DMS53 treated with DMSO at 0.1 percent for 48 hours (cell line): ENCODE measurements at regions not wholly inside any gene's neighbourhood (a gene's known extent, or its start where the extent isn't known, plus 50 kb on each side); places are given as distances from the start of the nearest gene placed in this dataset.

Source experiments
- DNase-seq: peaks from one replicate; lab custom pipeline; 2025; ENCODE audit not compliant: unreplicated experiment; lab: John Stamatoyannopoulos, UW

DNA sequence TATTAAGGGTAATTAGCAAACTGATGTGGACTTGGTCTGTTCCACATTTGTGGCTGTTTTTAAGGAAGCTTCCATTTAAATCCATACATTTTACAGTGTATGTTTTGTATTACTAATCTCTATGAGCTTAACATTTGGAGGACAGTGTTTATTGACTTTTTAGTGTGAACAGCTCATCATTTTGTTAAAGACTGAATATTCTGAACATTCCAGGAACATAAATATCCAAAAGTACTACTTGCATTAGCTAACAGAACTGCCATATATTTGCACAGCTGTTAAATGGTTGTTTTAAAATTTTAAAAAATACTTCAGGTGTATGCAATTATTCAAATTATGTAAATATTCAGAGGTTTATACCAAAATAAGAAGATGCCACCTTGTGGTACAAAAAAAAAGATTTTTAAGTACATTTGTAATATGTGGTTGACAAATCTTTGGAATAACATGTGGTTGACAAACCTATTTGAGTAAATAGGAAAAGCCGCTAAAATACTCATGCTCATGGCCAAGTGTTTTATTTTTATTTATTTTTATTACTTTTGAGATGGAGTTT is 439.7 kb upstream of the FANCL start:
- no peak for DNase-seq

DNA sequence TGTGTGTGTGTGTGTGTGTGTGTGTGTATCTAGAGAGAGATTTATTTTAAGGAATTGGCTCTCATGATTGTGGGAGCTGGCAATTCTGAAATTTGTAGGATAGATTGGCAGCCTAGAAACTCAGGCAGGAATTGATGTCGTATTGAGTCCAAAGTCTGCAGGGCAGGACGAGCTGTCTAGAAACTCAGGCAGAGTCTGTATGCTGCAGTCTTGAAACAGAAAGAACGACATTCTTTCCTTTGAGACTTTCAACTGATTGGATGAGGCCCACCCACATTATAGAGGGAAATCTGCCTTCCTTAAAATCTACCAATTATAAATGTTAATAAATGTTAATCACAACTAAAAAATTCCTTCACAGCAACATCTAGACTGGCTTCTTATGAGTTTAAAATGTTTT is 436.6 kb upstream of the FANCL start:
- no peak for DNase-seq

- DNase-seq = no peak
These were observed 430.6 kb upstream of the FANCL start for GRCh38 chr2:58671675-58672074.

GRCh38 chr2:58669998-58670397 is 428.9 kb upstream of the FANCL start:
- DNase-seq = no peak

- no peak for DNase-seq
These were observed 426.1 kb upstream of the FANCL start for GRCh38 chr2:58667137-58667774.

GRCh38 chr2:58666323-58666970 is 425.3 kb upstream of the FANCL start:
- no peak for DNase-seq

- DNase-seq = no peak
These were observed 424.0 kb upstream of the FANCL start for GRCh38 chr2:58665154-58665553.

GRCh38 chr2:58664523-58665151 is 423.5 kb upstream of the FANCL start:
- no peak for DNase-seq

DNA sequence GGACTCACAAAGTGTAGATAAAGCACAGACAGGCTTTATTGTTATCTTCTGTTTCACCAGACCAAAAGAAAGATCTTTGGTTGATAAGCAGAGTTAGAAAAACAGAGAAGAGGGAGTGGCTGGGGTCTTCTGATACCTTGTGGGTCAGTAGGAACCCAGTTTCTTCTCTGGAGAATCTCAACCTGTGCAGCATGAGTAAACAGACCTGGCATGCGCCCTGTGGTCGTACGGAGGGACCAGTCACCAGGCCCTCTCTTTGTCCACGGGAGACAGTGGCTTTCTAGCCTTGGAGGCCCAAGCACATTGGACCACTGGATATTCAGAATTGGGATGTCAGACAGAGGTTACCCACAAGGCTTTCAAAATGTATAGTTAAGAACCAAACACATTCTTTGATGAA is 418.9 kb upstream of the FANCL start:
- no peak for DNase-seq

GRCh38 chr2:58655152-58655551 is 414.0 kb upstream of the FANCL start:
- no peak for DNase-seq

DNA sequence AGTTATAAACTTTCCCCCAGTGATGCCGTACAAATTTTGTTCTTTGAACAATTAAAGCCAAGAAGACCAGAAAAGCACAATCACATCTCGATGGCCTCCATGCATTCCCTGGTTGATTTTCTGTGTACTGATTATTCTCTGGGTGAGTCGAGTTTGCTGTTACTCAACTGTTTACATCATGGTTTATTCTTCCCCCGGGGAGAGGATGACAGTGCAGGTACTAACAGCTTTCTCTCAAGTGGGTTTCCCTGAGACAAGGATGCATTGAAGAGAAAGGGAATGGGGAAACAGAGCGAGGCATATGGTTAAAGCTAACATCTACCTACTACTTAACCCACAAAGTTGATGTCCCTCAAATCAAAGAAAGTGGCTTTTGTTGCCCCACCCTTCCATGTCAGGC is 410.8 kb upstream of the FANCL start:
- DNase-seq = no peak

- DNase-seq = no peak
These were observed 409.7 kb upstream of the FANCL start for GRCh38 chr2:58650781-58651180.

- no peak for DNase-seq
These were observed 408.6 kb upstream of the FANCL start for GRCh38 chr2:58649756-58650155.

DNA sequence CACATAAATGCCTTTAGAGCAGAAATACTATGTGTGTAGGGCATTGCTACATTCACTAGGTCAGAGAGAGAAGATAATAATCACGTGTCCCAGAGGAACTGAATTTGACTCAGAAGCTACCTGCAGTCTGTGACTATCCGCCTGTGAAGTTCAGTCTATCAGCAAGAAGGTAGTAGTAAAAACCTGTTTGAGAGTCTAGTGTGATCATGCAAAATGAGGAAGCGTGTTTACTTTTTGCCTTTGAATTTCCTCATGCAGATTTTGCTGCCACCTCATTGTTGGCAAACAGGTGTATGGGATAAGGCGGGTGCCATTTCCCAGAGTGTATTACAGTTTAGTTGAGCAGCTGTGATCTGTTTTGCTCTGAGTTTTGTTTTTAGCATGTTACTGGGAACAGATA is 403.9 kb upstream of the FANCL start:
- DNase-seq = no peak

DNA sequence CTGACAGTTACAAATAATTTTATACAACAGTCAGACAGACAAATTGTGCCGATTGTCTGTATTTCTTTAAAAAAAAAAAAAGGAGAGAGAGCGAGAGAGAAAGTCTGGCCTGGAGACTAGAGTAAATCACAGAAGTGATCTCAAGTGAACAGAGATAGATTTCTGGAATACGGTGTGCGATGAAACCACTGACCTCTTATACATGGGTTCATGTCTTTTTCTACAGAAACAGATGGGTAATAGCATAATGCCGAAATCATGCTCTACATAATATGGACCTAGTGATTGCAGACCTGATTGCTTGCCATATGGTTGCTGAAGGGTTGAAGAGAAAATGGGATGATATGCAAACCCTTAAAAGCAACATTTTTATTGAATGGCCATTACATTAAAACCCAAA is 403.3 kb upstream of the FANCL start:
- DNase-seq = no peak

GRCh38 chr2:58641001-58641400 is 399.9 kb upstream of the FANCL start:
- DNase-seq = no peak

DNA sequence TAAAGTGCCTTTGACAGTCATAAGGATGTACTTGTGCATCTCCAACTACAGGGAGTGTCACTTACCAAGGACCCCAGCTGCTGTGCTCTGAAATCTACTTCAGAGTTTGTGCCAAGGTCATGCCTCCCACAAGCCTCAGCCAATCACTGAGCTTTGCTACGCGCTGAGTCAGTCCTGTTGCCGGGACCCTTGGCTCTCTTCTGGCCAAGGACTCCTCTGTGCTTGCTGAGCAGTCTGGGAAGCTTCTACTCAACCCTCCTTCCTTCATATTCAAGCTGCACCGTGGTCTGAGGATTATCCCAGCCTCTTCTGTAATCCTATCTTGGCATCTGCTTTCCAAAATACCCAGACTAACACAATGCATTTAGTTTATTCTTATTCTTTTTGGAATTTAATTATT is 398.9 kb upstream of the FANCL start:
- no peak for DNase-seq

GRCh38 chr2:58638256-58638805 is 397.2 kb upstream of the FANCL start:
- no peak for DNase-seq

DNA sequence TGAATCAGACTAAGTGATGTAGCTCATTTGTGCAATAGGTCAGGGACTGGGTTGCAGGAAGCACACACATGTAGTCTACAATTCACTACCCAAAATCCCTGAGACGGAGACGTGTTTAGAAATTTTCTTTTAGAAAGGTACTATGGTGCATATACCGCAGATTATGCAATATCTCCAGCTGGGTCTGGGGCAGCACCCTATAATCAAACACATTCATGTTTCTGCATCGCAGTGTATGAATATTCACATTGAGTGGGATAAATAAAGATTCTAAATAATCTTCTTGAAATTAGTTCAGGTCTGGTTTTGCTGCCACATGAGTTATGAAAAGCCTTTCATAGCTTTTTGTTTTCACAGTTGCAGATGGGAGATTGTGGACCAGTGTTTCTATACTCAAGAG is 395.7 kb upstream of the FANCL start:
- no peak for DNase-seq

GRCh38 chr2:58635801-58636375 is 394.8 kb upstream of the FANCL start:
- DNase-seq = no peak

GRCh38 chr2:58634653-58635370 is 393.7 kb upstream of the FANCL start:
- DNase-seq = no peak
